ENCODE measurements at regions not wholly inside any gene's neighbourhood (a gene's known extent, or its start where the extent isn't known, plus 50 kb on each side); places are given as distances from the start of the nearest gene placed in this dataset.
A peak's percentile ranks its signal among the peaks of the same experiment; 100 is the strongest.

- H3K4me2 ChIP-seq (ENCODE audit: low read depth, low read length): no peak overlapping the region
- peak; percentile 55; the same call in 2 of the 3 replicates for ATAC-seq
- no peaks in the 10 kb centered on the region for H3K36me3 ChIP-seq (replicated peaks in 1 of 2; ENCODE audit: control insufficient read depth in 1 of 2, insufficient read depth in 2 of 2, low read length in 2 of 2)
- peak; percentile 52 for TF ChIP-seq HNF4A (CRISPR knock-in tag; IDR thresholded peaks at IDR 0.05)
- no peak for TF ChIP-seq KAT2B (IDR thresholded peaks at IDR 0.05; ENCODE audit: borderline replicate concordance, low read depth, low read length)
- no peak for TF ChIP-seq KMT2A (CRISPR knock-in tag; IDR thresholded peaks at IDR 0.05)
- no peak for FAIRE-seq
- BruUV-seq (replicated peaks): no TSS peak
- H4K20me1 ChIP-seq (ENCODE audit: insufficient read depth, low read length): no peaks in the 10 kb centered on the region
- 0% methylated on average over 3 of the region's 3 CpGs for WGBS (ENCODE audit: low lambda C conversion rate)
- no peak overlapping the region for H3K4me3 ChIP-seq (replicated peaks in 1 of 3; ENCODE audit: insufficient read depth in 1 of 3, low read depth in 2 of 3, low read length in 3 of 3)
- DNase-seq (ENCODE audit: low spot score): no peak
- no peaks in the 10 kb centered on the region for H3K27me3 ChIP-seq (ENCODE audit: control insufficient read depth in 1 of 2, insufficient read depth in 2 of 2, low read length in 2 of 2)
- H3K9ac ChIP-seq (ENCODE audit: insufficient read depth, low read depth, low read length): no peak overlapping the region
- H3K4me1 ChIP-seq (ENCODE audit: insufficient read depth, low read length): peaks cover 6% of the 10 kb centered on the region
- H3K27ac ChIP-seq (ENCODE audit: extremely low read length, insufficient read depth, low read length): no peak overlapping the region
- no peak overlapping the region for H2AFZ ChIP-seq (ENCODE audit: low read length)
- H3K9me3 ChIP-seq (ENCODE audit: low read length): no peaks in the 10 kb centered on the region
- ChIA-PET CTCF (ENCODE audit: low intra/inter-chr PET ratio, low total read pairs) (no interaction called here), POLR2A (no interaction called here)
- intact Hi-C loops (cut with micrococcal nuclease; ENCODE audit: unreplicated experiment) (no loop called here), in situ Hi-C loops (cut with HindIII; ENCODE audit: extremely low pct_ligation_motif_present, low pct_unique_long_range_greater_than_20kb) (no loop called here)
- no peaks in the 10 kb centered on the region for H3K79me2 ChIP-seq (ENCODE audit: insufficient read depth, low read length)
Measured at GRCh38 chr12:103093499-103094106, 136.1 kb downstream of the ASCL1 start.

- ATAC-seq: no peak
- Histone ChIP-seq H3K27me3 (ENCODE audit: control insufficient read depth in 1 of 2, insufficient read depth in 2 of 2, low read length in 2 of 2) (no peaks in the 10 kb centered on the region), H3K79me2 (ENCODE audit: insufficient read depth, low read length) (no peaks in the 10 kb centered on the region), H3K4me3 (replicated peaks in 1 of 3; ENCODE audit: insufficient read depth in 1 of 3, low read depth in 2 of 3, low read length in 3 of 3) (no peak overlapping the region), H3K4me1 (ENCODE audit: insufficient read depth, low read length) (peaks cover 6% of the 10 kb centered on the region), H3K36me3 (replicated peaks in 1 of 2; ENCODE audit: control insufficient read depth in 1 of 2, insufficient read depth in 2 of 2, low read length in 2 of 2) (no peaks in the 10 kb centered on the region), H3K4me2 (ENCODE audit: low read depth, low read length) (no peak overlapping the region), H3K9ac (ENCODE audit: insufficient read depth, low read depth, low read length) (no peak overlapping the region), H2AFZ (ENCODE audit: low read length) (no peak overlapping the region), H3K9me3 (ENCODE audit: low read length) (no peaks in the 10 kb centered on the region), H3K27ac (ENCODE audit: extremely low read length, insufficient read depth, low read length) (no peak overlapping the region), H4K20me1 (ENCODE audit: insufficient read depth, low read length) (no peaks in the 10 kb centered on the region)
- in situ Hi-C loops (cut with HindIII; ENCODE audit: extremely low pct_ligation_motif_present, low pct_unique_long_range_greater_than_20kb): no loop called here
- no peak for TF ChIP-seq ZNF121 (CRISPR knock-in tag; IDR thresholded peaks at IDR 0.05)
- TF ChIP-seq TBP (CRISPR knock-in tag; IDR thresholded peaks at IDR 0.05): no peak
- no peak for TF ChIP-seq ZNF704 (CRISPR knock-in tag; IDR thresholded peaks at IDR 0.05; ENCODE audit: borderline replicate concordance)
- TF ChIP-seq POLR2A (IDR thresholded peaks at IDR 0.05; ENCODE audit: insufficient read depth in 1 of 2, low read depth in 2 of 2, low read length in 2 of 2): no peak
- no peak for TF ChIP-seq PATZ1 (CRISPR knock-in tag; IDR thresholded peaks at IDR 0.05)
- no peak for TF ChIP-seq SOX5 (CRISPR knock-in tag; IDR thresholded peaks at IDR 0.05; ENCODE audit: borderline replicate concordance)
- no peak for TF ChIP-seq SP2 (CRISPR knock-in tag; IDR thresholded peaks at IDR 0.05)
- TF ChIP-seq ERF (CRISPR knock-in tag; IDR thresholded peaks at IDR 0.05): no peak
- no peak for TF ChIP-seq ZNF598 (CRISPR knock-in tag; IDR thresholded peaks at IDR 0.05; ENCODE audit: borderline replicate concordance)
- TF ChIP-seq RBM39 (IDR thresholded peaks at IDR 0.05; ENCODE audit: low read depth, low read length, poor library complexity, severe bottlenecking): no peak
- TF ChIP-seq ZNF160 (CRISPR knock-in tag; IDR thresholded peaks at IDR 0.05): no peak
- TF ChIP-seq GTF3A (CRISPR knock-in tag; conservative IDR thresholded peaks at IDR 0.05): no peak
- no peak for FAIRE-seq
- no TSS peak for BruUV-seq (replicated peaks)
- DNase-seq (ENCODE audit: low spot score): no peak
- WGBS (ENCODE audit: low lambda C conversion rate): 58% methylated on average over 2 of the region's 2 CpGs
- CTCF ChIA-PET (ENCODE audit: low intra/inter-chr PET ratio, low total read pairs): no interaction called here
- intact Hi-C loops (cut with micrococcal nuclease; ENCODE audit: unreplicated experiment): no loop called here
- POLR2A ChIA-PET: no interaction called here
Measured at GRCh38 chr12:103097496-103097895, 140.0 kb downstream of the ASCL1 start.
